Thyroid gland (tissue), 4 donors: ENCODE measurements at regions not wholly inside any gene's neighbourhood (a gene's known extent, or its start where the extent isn't known, plus 50 kb on each side); places are given as distances from the start of the nearest gene placed in this dataset.

Experiments
- DNase-seq, 2 donors: peaks; one replicate each; pipeline ENCODE4 v3.0.0-alpha.2; 2019
- H3K27ac ChIP-seq, 3 donors: fragments of 200-600 bp; sonication (generic); 1 replicate in 2 of 3; 2 replicates in 1 of 3; pipeline ENCODE4 v1.5.1; 2016 to 2019; ENCODE audit warnings: mild to moderate bottlenecking in 1 of 3, moderate library complexity in 1 of 3
- H3K27me3 ChIP-seq: fragments of 200-600 bp; sonication (generic); one replicate; pipeline ENCODE4 v1.5.1; 2019
- H3K36me3 ChIP-seq, 2 donors: fragments of 200-600 bp; sonication (generic); one replicate each; pipeline ENCODE4 v1.5.1; 2016 to 2019
- H3K4me1 ChIP-seq, 2 donors: fragments of 200-600 bp; sonication (generic); one replicate each; pipeline ENCODE4 v1.5.1; 2017 to 2019
- H3K4me3 ChIP-seq, 3 donors: fragments of 200-600 bp; sonication (generic); replicated peaks in 1 of 3; 1 replicate in 2 of 3; 2 replicates in 1 of 3; pipeline ENCODE4 v1.5.1; 2016; ENCODE audit warnings: mild to moderate bottlenecking in 1 of 3
- H3K9me3 ChIP-seq: fragments of 200-600 bp; sonication (generic); one replicate; pipeline ENCODE4 v1.5.1; 2017
- POLR2A ChIP-seq, 2 donors: fragments of 450-650 bp; IDR thresholded peaks; one replicate each; pipeline ENCODE4 v1.6.1; 2017; ENCODE audit warnings: antibody characterized with exemption in 2 of 2, mild to moderate bottlenecking in 2 of 2, moderate library complexity in 1 of 2
- WGBS, 2 donors: methylation state at CpG; one replicate each; pipeline ENCODE4 v1.1.5; 2017; 5-methylcytosine and 5-hydroxymethylcytosine counted together
- intact Hi-C: fragments of 100-400 bp; cut with DNase I; formaldehyde crosslinking; loops from one replicate; pipeline ENCODE4 v1.15.1; 2023
- TF ChIP-seq, protein P1 (sequence below), 6 experiments: fragments of 200-600 bp in 3 of 6; fragments of 450-650 bp in 3 of 6; sonication (generic) in 3 of 6; IDR thresholded peaks; one replicate each; pipeline ENCODE4 v1.5.1; 2016 to 2019; ENCODE audit warnings: antibody characterized with exemption in 6 of 6, mild to moderate bottlenecking in 2 of 6, inconsistent platforms in 1 of 6, moderate library complexity in 1 of 6

DNA sequence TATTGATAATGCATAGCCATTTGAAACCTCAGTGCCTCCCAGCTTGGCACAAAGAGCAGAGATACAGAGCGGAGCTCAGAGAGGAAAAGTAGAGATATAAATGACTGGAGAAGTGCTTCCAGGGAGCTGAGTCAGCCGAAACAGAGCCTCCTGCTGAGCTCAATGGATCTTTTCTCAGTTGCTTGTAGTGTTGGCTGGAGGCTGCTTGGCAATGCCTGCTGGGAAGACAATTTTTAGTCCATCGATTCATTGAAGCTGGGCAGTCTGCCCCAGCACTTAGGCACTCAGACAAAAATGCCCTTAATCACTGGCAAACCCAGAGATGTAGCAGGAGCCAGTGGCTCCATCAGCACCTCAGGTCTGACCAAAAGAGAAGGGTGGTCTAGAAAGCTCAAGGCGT, 81.3 kb upstream of the SETBP1 start:
- Histone ChIP-seq H3K27ac (no peak overlapping the region), H3K4me3 (no peak overlapping the region), H3K27me3 (no peaks in the 10 kb centered on the region), H3K9me3 (no peaks in the 10 kb centered on the region), H3K4me1 (peaks cover 8 to 16% of the 10 kb centered on the region in 2 donors), H3K36me3 (no peaks in the 10 kb centered on the region)
- 38 to 60% methylated on average over 3 to 4 of the region's 4 CpGs for WGBS, 2 donors
- intact Hi-C loops, result no loop called here
- DNase-seq, result peak; percentile 54 to 59
- TF ChIP-seq, protein P1, sequence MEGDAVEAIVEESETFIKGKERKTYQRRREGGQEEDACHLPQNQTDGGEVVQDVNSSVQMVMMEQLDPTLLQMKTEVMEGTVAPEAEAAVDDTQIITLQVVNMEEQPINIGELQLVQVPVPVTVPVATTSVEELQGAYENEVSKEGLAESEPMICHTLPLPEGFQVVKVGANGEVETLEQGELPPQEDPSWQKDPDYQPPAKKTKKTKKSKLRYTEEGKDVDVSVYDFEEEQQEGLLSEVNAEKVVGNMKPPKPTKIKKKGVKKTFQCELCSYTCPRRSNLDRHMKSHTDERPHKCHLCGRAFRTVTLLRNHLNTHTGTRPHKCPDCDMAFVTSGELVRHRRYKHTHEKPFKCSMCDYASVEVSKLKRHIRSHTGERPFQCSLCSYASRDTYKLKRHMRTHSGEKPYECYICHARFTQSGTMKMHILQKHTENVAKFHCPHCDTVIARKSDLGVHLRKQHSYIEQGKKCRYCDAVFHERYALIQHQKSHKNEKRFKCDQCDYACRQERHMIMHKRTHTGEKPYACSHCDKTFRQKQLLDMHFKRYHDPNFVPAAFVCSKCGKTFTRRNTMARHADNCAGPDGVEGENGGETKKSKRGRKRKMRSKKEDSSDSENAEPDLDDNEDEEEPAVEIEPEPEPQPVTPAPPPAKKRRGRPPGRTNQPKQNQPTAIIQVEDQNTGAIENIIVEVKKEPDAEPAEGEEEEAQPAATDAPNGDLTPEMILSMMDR (IDR thresholded peaks at IDR 0.05), result no peak

DNA sequence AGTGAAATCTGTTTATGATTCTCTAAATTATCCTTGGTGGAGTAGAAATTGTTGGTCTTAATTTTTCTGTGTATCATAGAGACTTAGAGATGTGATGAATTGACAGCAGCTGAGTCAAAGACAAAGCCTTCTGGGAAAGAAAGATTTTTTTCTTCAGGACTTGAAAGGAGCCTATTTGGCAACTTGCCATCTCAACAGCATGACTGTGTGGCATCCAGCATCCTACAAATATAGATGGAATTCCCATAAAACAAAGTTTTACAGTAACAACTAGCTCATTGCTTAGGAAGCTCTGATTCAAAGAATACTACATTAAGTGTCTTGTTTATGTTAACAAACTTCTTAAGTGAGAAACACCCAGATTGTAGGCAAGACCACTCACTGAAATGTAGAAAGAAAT, 79.2 kb upstream of the SETBP1 start:
- Histone ChIP-seq H3K27me3 (no peaks in the 10 kb centered on the region), H3K4me3 (no peak overlapping the region), H3K36me3 (no peaks in the 10 kb centered on the region), H3K27ac (no peak overlapping the region), H3K4me1 (no peaks in the 10 kb centered on the region), H3K9me3 (no peaks in the 10 kb centered on the region)
- no peak for TF ChIP-seq POLR2A (IDR thresholded peaks at IDR 0.05)
- TF ChIP-seq, protein P1 (IDR thresholded peaks at IDR 0.05), result no peak
- DNase-seq, result no peak
- intact Hi-C loops, result no loop called here

DNA sequence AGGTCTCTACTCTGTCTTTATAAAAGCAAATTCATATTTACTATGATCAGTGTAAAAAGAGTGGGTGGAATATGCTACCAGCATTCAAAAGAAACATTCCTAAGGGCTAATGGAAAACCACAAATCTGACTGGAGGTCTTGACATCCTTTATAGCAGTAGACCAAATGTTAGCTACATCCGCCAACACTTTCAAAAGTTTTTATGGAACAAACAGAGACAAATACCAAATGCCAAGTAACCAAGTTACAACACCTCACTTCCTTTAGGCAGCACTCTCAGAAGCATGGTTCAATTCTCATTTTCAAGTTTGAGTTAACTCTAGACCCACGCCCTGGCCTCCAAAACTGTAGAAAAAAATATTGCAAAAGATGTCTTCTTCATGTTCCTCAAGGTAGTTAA, 78.3 kb upstream of the SETBP1 start:
- Histone ChIP-seq H3K36me3 (no peaks in the 10 kb centered on the region), H3K27ac (no peak overlapping the region), H3K4me1 (no peaks in the 10 kb centered on the region), H3K4me3 (no peak overlapping the region), H3K27me3 (no peaks in the 10 kb centered on the region), H3K9me3 (no peaks in the 10 kb centered on the region)
- TF ChIP-seq POLR2A (IDR thresholded peaks at IDR 0.05), result no peak
- TF ChIP-seq, protein P1 (IDR thresholded peaks at IDR 0.05), result no peak
- DNase-seq, result no peak
- 83 to 88% methylated on average over 2 of the region's 2 CpGs for WGBS, 2 donors
- intact Hi-C loops, result no loop called here

DNA sequence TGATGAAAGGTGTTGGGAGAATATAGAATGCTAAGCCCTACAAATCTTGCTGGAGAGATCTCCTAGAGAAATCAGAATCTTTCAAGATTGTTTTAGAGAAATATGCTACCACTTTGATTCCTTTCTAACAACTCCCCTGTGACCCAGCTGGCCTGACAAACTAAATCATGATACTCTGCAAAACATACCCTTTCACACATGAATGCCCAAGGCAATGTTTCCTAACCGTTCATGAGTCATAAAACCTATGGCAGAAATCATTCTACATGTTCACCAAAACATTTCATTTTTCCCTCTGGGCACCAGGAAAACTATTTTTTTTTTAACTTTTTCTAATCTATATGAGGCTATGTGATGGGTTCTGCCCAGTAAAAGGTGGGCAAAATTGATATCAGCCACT, 77.8 kb upstream of the SETBP1 start:
- H3K4me1 ChIP-seq, result no peaks in the 10 kb centered on the region
- H3K27me3 ChIP-seq, result no peaks in the 10 kb centered on the region
- no peak for DNase-seq
- 46 to 58% methylated on average over 1 of the region's 1 CpG for WGBS, 2 donors
- no peak overlapping the region for H3K4me3 ChIP-seq
- H3K36me3 ChIP-seq, result no peaks in the 10 kb centered on the region
- H3K27ac ChIP-seq, result no peak overlapping the region
- intact Hi-C loops, result no loop called here
- H3K9me3 ChIP-seq, result no peaks in the 10 kb centered on the region
- TF ChIP-seq, protein P1 (IDR thresholded peaks at IDR 0.05), result no peak
- no peak for TF ChIP-seq POLR2A (IDR thresholded peaks at IDR 0.05)

DNA sequence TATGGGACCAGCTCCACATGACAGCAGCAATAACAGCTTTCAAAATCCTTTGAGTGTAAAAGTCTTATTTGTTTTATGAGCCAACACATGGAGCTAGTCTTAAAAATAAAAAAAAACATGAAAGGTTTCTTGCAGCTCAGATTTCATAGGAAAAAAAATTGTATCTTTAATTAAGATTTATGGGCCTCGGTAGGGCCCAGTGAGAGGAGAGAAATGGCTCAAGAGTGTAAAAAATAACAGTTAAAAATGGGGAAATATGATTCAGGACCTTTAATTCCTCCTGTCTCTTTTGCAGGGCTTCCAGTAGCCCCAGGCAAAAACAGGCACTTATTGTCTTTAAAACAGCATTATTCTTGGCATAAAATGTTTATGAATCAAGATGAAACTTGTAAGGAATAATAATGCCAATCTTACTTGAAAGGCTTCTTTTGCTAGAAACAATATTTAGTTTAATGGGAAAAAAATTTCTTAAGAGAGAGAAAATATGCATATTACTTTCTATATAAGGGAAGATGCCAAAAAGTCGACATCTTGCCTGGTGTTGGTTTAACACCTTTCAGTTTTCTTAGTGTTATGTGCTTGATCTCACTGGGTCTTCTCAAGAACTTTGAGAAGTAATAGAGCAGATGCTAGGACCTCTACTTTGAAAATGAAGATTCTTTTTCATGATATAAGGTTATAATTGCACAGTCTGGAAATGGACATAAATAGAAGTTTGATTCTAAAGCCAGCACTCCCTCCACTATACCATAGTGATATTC, 71.3 kb upstream of the SETBP1 start:
- WGBS, 2 donors, result 52 to 55% methylated on average over 2 of the region's 2 CpGs
- Histone ChIP-seq H3K36me3 (no peaks in the 10 kb centered on the region), H3K27ac (no peak overlapping the region), H3K4me3 (no peak overlapping the region), H3K27me3 (no peaks in the 10 kb centered on the region), H3K4me1 (no peaks in the 10 kb centered on the region), H3K9me3 (no peaks in the 10 kb centered on the region)
- intact Hi-C loops, result no loop called here
- TF ChIP-seq, protein P1 (IDR thresholded peaks at IDR 0.05), result no peak
- TF ChIP-seq POLR2A (IDR thresholded peaks at IDR 0.05), result no peak
- no peak for DNase-seq
